ENCODE measurements at regions not wholly inside any gene's neighbourhood (a gene's known extent, or its start where the extent isn't known, plus 50 kb on each side); places are given as distances from the start of the nearest gene placed in this dataset.
"Not testable (repeated sequence)": the region's sequence is repeated elsewhere in the genome, so short reads cannot be mapped to it uniquely, and the experiment has no call there.

DNA sequence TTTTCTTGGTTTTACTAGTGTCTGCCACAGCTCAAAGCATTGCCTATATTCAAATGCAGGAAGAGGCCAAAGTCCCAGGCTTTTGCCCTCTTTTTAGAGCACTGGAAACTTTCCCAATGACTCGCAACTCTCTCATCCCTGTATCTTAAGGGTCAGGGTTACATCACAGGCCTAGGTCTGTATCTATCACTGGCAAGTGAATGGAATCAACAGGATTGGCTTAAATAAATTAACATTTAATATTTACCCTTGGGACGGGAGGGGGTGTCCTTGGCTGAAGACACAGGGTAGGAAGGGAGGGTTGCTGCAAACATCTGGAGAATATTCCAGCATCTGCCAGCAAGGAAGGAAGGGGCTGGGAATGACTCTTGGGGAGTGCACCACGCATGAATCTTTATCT lies 242.6 kb downstream of the SLC4A3 start:
- Mint-ChIP-seq H3K36me3 (no peaks in the 10 kb centered on the region), H3K4me1 (ENCODE audit: unreplicated experiment) (peaks cover 10% of the 10 kb centered on the region), H3K9me3 (peaks cover 9% of the 10 kb centered on the region), H3K4me3 (no peak overlapping the region), H3K27ac (no peak overlapping the region), H3K27me3 (no peaks in the 10 kb centered on the region)
- TF ChIP-seq, protein P1, sequence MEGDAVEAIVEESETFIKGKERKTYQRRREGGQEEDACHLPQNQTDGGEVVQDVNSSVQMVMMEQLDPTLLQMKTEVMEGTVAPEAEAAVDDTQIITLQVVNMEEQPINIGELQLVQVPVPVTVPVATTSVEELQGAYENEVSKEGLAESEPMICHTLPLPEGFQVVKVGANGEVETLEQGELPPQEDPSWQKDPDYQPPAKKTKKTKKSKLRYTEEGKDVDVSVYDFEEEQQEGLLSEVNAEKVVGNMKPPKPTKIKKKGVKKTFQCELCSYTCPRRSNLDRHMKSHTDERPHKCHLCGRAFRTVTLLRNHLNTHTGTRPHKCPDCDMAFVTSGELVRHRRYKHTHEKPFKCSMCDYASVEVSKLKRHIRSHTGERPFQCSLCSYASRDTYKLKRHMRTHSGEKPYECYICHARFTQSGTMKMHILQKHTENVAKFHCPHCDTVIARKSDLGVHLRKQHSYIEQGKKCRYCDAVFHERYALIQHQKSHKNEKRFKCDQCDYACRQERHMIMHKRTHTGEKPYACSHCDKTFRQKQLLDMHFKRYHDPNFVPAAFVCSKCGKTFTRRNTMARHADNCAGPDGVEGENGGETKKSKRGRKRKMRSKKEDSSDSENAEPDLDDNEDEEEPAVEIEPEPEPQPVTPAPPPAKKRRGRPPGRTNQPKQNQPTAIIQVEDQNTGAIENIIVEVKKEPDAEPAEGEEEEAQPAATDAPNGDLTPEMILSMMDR (conservative IDR thresholded peaks at IDR 0.05) = no peak
- DNase-seq (ENCODE audit: extremely low spot score, unreplicated experiment) = no peak

DNA sequence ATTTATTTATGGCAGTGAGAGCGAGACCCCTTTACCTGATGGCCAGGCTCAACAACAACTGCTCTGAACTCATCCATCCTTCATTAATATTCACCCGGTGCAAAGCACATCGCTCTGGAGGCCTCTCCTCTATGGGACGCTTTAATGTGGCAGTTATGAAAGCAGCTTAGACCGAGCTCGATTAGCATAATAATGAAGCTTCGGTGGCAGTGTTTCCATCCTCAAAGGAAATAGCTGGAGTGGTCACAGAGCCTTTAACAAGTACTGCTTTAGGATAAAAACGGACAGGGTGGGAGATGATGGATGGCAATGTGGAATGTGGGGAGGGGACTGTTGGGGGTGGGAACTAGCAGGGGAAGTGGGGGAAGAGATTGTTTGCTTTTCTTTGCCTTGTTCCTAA lies 243.9 kb downstream of the SLC4A3 start:
- TF ChIP-seq, protein P1 (conservative IDR thresholded peaks at IDR 0.05) = no peak
- Mint-ChIP-seq H3K4me1 (ENCODE audit: unreplicated experiment) (peaks cover 10% of the 10 kb centered on the region), H3K9me3 (peaks cover 9% of the 10 kb centered on the region), H3K36me3 (no peaks in the 10 kb centered on the region), H3K4me3 (no peak overlapping the region), H3K27me3 (no peaks in the 10 kb centered on the region), H3K27ac (no peak overlapping the region)
- no peak for DNase-seq (ENCODE audit: extremely low spot score, unreplicated experiment)

DNA sequence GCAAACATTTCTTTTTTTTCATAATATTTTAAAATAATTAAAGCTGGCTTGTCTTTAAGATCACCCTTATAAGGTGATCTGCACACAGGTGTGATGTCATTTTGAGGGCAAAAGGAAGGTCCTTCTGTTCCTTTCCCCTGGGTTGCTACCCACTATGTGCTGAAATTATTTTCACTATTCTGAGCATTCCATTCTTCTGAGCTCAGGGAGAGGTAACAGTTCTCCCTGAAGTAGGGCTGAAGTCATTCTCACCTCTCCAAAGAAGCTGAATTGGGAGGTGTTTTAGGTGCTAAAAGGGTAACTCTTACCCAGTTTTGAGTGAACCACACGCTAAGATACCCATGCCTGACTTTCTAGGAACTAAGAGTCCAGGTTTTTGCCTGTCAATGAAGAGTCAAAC lies 247.6 kb downstream of the SLC4A3 start:
- Mint-ChIP-seq H3K4me3 (no peak overlapping the region), H3K27ac (no peak overlapping the region), H3K27me3 (peaks cover 7% of the 10 kb centered on the region), H3K4me1 (ENCODE audit: unreplicated experiment) (peaks cover 10% of the 10 kb centered on the region), H3K9me3 (peaks cover 14% of the 10 kb centered on the region), H3K36me3 (no peaks in the 10 kb centered on the region)
- DNase-seq (ENCODE audit: extremely low spot score, unreplicated experiment) = no peak
- TF ChIP-seq, protein P1 (conservative IDR thresholded peaks at IDR 0.05) = no peak

DNA sequence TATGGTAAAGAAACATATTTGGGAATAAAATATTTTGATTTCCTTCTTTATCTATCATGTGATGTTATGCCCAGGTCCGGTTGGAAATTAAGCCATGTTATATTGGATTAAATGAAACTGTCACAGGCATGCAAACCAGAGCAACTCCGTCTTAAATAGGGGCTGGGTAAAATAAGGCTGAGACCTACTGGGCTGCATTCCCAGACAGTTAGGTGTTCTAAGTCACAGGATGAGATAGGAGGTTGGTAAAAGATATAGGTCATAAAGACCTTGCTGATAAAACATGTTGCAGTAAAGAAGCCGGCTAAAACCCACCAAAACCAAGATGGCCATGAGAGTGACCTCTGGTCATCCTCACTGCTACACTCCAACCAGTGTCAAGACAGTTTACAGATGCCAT lies 248.6 kb downstream of the SLC4A3 start:
- Mint-ChIP-seq H3K9me3 (peaks cover 16% of the 10 kb centered on the region), H3K27me3 (peaks cover 13% of the 10 kb centered on the region)
- DNase-seq (ENCODE audit: extremely low spot score, unreplicated experiment); H3K4me3 Mint-ChIP-seq; H3K27ac Mint-ChIP-seq; H3K4me1 Mint-ChIP-seq (ENCODE audit: unreplicated experiment); H3K36me3 Mint-ChIP-seq: not testable (repeated sequence)

DNA sequence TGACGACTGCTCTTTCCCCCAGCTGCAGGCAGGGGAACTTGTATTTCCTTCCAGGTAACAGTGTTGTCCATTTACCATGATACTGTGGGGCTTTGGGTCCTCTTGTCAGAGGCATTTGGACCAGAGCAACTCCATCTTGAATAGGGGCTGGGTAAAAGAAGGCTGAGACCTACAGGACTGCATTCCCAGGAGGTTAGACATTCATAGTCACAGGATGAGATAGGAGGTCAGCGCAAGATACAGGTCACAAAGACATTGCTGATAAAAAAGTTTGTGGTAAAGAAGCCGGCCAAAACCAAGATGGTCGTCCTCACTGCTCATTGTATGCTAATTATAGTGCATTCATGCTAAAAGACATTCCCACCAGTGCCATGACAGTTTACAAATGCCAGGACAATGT lies 249.5 kb downstream of the SLC4A3 start:
- Mint-ChIP-seq H3K27ac (no peak overlapping the region), H3K9me3 (peaks cover 16% of the 10 kb centered on the region), H3K27me3 (peaks cover 13% of the 10 kb centered on the region), H3K4me3 (no peak overlapping the region), H3K4me1 (ENCODE audit: unreplicated experiment) (peaks cover 3% of the 10 kb centered on the region), H3K36me3 (no peaks in the 10 kb centered on the region)
- no peak for DNase-seq (ENCODE audit: extremely low spot score, unreplicated experiment)
- TF ChIP-seq, protein P1 (conservative IDR thresholded peaks at IDR 0.05) = no peak

DNA sequence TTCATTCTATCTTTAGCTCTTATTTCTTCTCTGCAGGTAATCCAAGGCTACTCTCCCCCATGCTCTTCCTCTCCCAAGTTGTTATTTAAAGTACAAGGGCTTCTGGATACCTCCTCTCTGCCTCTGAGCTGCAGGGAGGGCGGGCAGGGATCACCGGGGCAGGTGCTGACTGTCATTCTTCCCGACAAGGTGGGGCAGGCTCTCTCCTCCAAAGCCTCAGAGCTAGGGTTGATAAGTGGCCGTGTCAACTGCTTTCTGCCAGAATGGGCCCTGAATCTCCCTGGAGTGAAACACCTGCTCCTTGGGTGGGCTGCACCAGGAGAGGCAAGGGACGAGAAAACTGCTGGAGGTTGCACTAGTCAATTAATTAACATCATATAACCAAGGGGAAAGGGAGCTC lies 250.3 kb downstream of the SLC4A3 start:
- Mint-ChIP-seq H3K4me1 (ENCODE audit: unreplicated experiment) (no peaks in the 10 kb centered on the region), H3K36me3 (no peaks in the 10 kb centered on the region), H3K27me3 (peaks cover 13% of the 10 kb centered on the region)

More for the DNA sequence above, 250.3 kb downstream of the SLC4A3 start:
- no peak for DNase-seq (ENCODE audit: extremely low spot score, unreplicated experiment)
- H3K9me3 Mint-ChIP-seq = peaks cover 12% of the 10 kb centered on the region
- no peak overlapping the region for H3K4me3 Mint-ChIP-seq
- TF ChIP-seq, protein P1 (conservative IDR thresholded peaks at IDR 0.05) = no peak
- H3K27ac Mint-ChIP-seq = no peak overlapping the region
